ENCODE measurements at regions not wholly inside any gene's neighbourhood (a gene's known extent, or its start where the extent isn't known, plus 50 kb on each side); places are given as distances from the start of the nearest gene placed in this dataset.

GRCh38 chr18:56152551-56153310 is 485.7 kb downstream of the TXNL1 start:
- no peaks in the 10 kb centered on the region for H3K4me1 ChIP-seq (ENCODE audit: control insufficient read depth, insufficient read depth, low read length)
- H3K36me3 ChIP-seq (ENCODE audit: control insufficient read depth, insufficient read depth, low read length) = no peaks in the 10 kb centered on the region
- no peaks in the 10 kb centered on the region for H3K27me3 ChIP-seq (ENCODE audit: control insufficient read depth, insufficient read depth, low read length)
- H3K4me3 ChIP-seq (ENCODE audit: low read depth, low read length) = no peak overlapping the region
- no peak overlapping the region for H3K9ac ChIP-seq (ENCODE audit: low read depth, low read length)
- no peaks in the 10 kb centered on the region for H3K9me3 ChIP-seq (ENCODE audit: control insufficient read depth, insufficient read depth, low read length)

- Histone ChIP-seq H3K27me3 (ENCODE audit: control insufficient read depth, insufficient read depth, low read length) (no peaks in the 10 kb centered on the region), H3K4me1 (ENCODE audit: control insufficient read depth, insufficient read depth, low read length) (no peaks in the 10 kb centered on the region), H3K36me3 (ENCODE audit: control insufficient read depth, insufficient read depth, low read length) (no peaks in the 10 kb centered on the region), H3K9ac (ENCODE audit: low read depth, low read length) (no peak overlapping the region), H3K4me3 (ENCODE audit: low read depth, low read length) (no peak overlapping the region), H3K9me3 (ENCODE audit: control insufficient read depth, insufficient read depth, low read length) (no peaks in the 10 kb centered on the region)
These were observed 490.0 kb downstream of the TXNL1 start for GRCh38 chr18:56148373-56148772.

GRCh38 chr18:56146565-56146964 is 491.8 kb downstream of the TXNL1 start:
- no peaks in the 10 kb centered on the region for H3K4me1 ChIP-seq (ENCODE audit: control insufficient read depth, insufficient read depth, low read length)
- no peak overlapping the region for H3K4me3 ChIP-seq (ENCODE audit: low read depth, low read length)
- no peaks in the 10 kb centered on the region for H3K9me3 ChIP-seq (ENCODE audit: control insufficient read depth, insufficient read depth, low read length)
- H3K27me3 ChIP-seq (ENCODE audit: control insufficient read depth, insufficient read depth, low read length) = no peaks in the 10 kb centered on the region
- no peaks in the 10 kb centered on the region for H3K36me3 ChIP-seq (ENCODE audit: control insufficient read depth, insufficient read depth, low read length)
- H3K9ac ChIP-seq (ENCODE audit: low read depth, low read length) = no peak overlapping the region

GRCh38 chr18:56142001-56142400 is 496.4 kb downstream of the TXNL1 start:
- no peaks in the 10 kb centered on the region for H3K4me1 ChIP-seq (ENCODE audit: control insufficient read depth, insufficient read depth, low read length)
- no peaks in the 10 kb centered on the region for H3K9me3 ChIP-seq (ENCODE audit: control insufficient read depth, insufficient read depth, low read length)

GRCh38 chr18:56139792-56140254 is 498.6 kb downstream of the TXNL1 start:
- H3K4me1 ChIP-seq (ENCODE audit: control insufficient read depth, insufficient read depth, low read length) = no peaks in the 10 kb centered on the region

More at GRCh38 chr18:56142001-56142400, 496.4 kb downstream of the TXNL1 start:
- Histone ChIP-seq H3K4me3 (ENCODE audit: low read depth, low read length) (no peak overlapping the region), H3K27me3 (ENCODE audit: control insufficient read depth, insufficient read depth, low read length) (no peaks in the 10 kb centered on the region), H3K36me3 (ENCODE audit: control insufficient read depth, insufficient read depth, low read length) (no peaks in the 10 kb centered on the region), H3K9ac (ENCODE audit: low read depth, low read length) (no peak overlapping the region)

GRCh38 chr18:56139372-56139771 is 499.0 kb downstream of the TXNL1 start:
- Histone ChIP-seq H3K9me3 (ENCODE audit: control insufficient read depth, insufficient read depth, low read length) (no peaks in the 10 kb centered on the region), H3K4me1 (ENCODE audit: control insufficient read depth, insufficient read depth, low read length) (no peaks in the 10 kb centered on the region), H3K4me3 (ENCODE audit: low read depth, low read length) (no peak overlapping the region), H3K36me3 (ENCODE audit: control insufficient read depth, insufficient read depth, low read length) (no peaks in the 10 kb centered on the region), H3K27me3 (ENCODE audit: control insufficient read depth, insufficient read depth, low read length) (no peaks in the 10 kb centered on the region), H3K9ac (ENCODE audit: low read depth, low read length) (no peak overlapping the region)

More at GRCh38 chr18:56139792-56140254, 498.6 kb downstream of the TXNL1 start:
- Histone ChIP-seq H3K9me3 (ENCODE audit: control insufficient read depth, insufficient read depth, low read length) (no peaks in the 10 kb centered on the region), H3K4me3 (ENCODE audit: low read depth, low read length) (no peak overlapping the region), H3K27me3 (ENCODE audit: control insufficient read depth, insufficient read depth, low read length) (no peaks in the 10 kb centered on the region), H3K36me3 (ENCODE audit: control insufficient read depth, insufficient read depth, low read length) (no peaks in the 10 kb centered on the region), H3K9ac (ENCODE audit: low read depth, low read length) (no peak overlapping the region)

GRCh38 chr18:56136105-56136504 is 502.3 kb downstream of the TXNL1 start:
- H3K36me3 ChIP-seq (ENCODE audit: control insufficient read depth, insufficient read depth, low read length) = no peaks in the 10 kb centered on the region
- H3K9me3 ChIP-seq (ENCODE audit: control insufficient read depth, insufficient read depth, low read length) = no peaks in the 10 kb centered on the region
- H3K27me3 ChIP-seq (ENCODE audit: control insufficient read depth, insufficient read depth, low read length) = no peaks in the 10 kb centered on the region
- no peak overlapping the region for H3K4me3 ChIP-seq (ENCODE audit: low read depth, low read length)
- no peak overlapping the region for H3K9ac ChIP-seq (ENCODE audit: low read depth, low read length)
- H3K4me1 ChIP-seq (ENCODE audit: control insufficient read depth, insufficient read depth, low read length) = no peaks in the 10 kb centered on the region

- H3K36me3 ChIP-seq (ENCODE audit: control insufficient read depth, insufficient read depth, low read length) = no peaks in the 10 kb centered on the region
These were observed 507.9 kb downstream of the TXNL1 start for GRCh38 chr18:56130481-56130880.

GRCh38 chr18:56128153-56128791 is 510.1 kb downstream of the TXNL1 start:
- Histone ChIP-seq H3K4me3 (ENCODE audit: low read depth, low read length) (no peak overlapping the region), H3K27me3 (ENCODE audit: control insufficient read depth, insufficient read depth, low read length) (no peaks in the 10 kb centered on the region), H3K9me3 (ENCODE audit: control insufficient read depth, insufficient read depth, low read length) (no peaks in the 10 kb centered on the region), H3K4me1 (ENCODE audit: control insufficient read depth, insufficient read depth, low read length) (no peaks in the 10 kb centered on the region), H3K36me3 (ENCODE audit: control insufficient read depth, insufficient read depth, low read length) (no peaks in the 10 kb centered on the region), H3K9ac (ENCODE audit: low read depth, low read length) (no peak overlapping the region)

More at GRCh38 chr18:56130481-56130880, 507.9 kb downstream of the TXNL1 start:
- Histone ChIP-seq H3K4me1 (ENCODE audit: control insufficient read depth, insufficient read depth, low read length) (no peaks in the 10 kb centered on the region), H3K9ac (ENCODE audit: low read depth, low read length) (no peak overlapping the region), H3K9me3 (ENCODE audit: control insufficient read depth, insufficient read depth, low read length) (no peaks in the 10 kb centered on the region), H3K27me3 (ENCODE audit: control insufficient read depth, insufficient read depth, low read length) (no peaks in the 10 kb centered on the region), H3K4me3 (ENCODE audit: low read depth, low read length) (no peak overlapping the region)

- no peaks in the 10 kb centered on the region for H3K4me1 ChIP-seq (ENCODE audit: control insufficient read depth, insufficient read depth, low read length)
These were observed 510.9 kb downstream of the TXNL1 start for GRCh38 chr18:56127322-56128099.

GRCh38 chr18:56124186-56124585 is 514.2 kb downstream of the TXNL1 start:
- Histone ChIP-seq H3K9me3 (ENCODE audit: control insufficient read depth, insufficient read depth, low read length) (no peaks in the 10 kb centered on the region), H3K4me3 (ENCODE audit: low read depth, low read length) (no peak overlapping the region), H3K4me1 (ENCODE audit: control insufficient read depth, insufficient read depth, low read length) (no peaks in the 10 kb centered on the region), H3K36me3 (ENCODE audit: control insufficient read depth, insufficient read depth, low read length) (no peaks in the 10 kb centered on the region), H3K9ac (ENCODE audit: low read depth, low read length) (no peak overlapping the region), H3K27me3 (ENCODE audit: control insufficient read depth, insufficient read depth, low read length) (no peaks in the 10 kb centered on the region)

More at GRCh38 chr18:56127322-56128099, 510.9 kb downstream of the TXNL1 start:
- Histone ChIP-seq H3K27me3 (ENCODE audit: control insufficient read depth, insufficient read depth, low read length) (no peaks in the 10 kb centered on the region), H3K4me3 (ENCODE audit: low read depth, low read length) (no peak overlapping the region), H3K9me3 (ENCODE audit: control insufficient read depth, insufficient read depth, low read length) (no peaks in the 10 kb centered on the region), H3K9ac (ENCODE audit: low read depth, low read length) (no peak overlapping the region), H3K36me3 (ENCODE audit: control insufficient read depth, insufficient read depth, low read length) (no peaks in the 10 kb centered on the region)
